CD4-positive, CD25-positive, alpha-beta regulatory T cell (primary cell): ENCODE measurements at regions not wholly inside any gene's neighbourhood (a gene's known extent, or its start where the extent isn't known, plus 50 kb on each side); places are given as distances from the start of the nearest gene placed in this dataset.

ENCODE experiments used
- ATAC-seq, 2 donors: fragments of 150-1000 bp; cut with Tn5 transposase; one replicate each; pipeline ENCODE4 v1.10.0; 2021; ENCODE audit warnings: low read depth in 2 of 2, moderate number of reproducible peaks in 2 of 2, moderate library complexity in 1 of 2
- DNase-seq, 3 donors: peaks; one replicate each; pipeline versions ENCODE4 v3.0.0 to v3.0.0-alpha.2; 2012 to 2022; ENCODE audit warnings: mixed read lengths in 1 of 3
- H3K27ac ChIP-seq: one replicate; pipeline ENCODE4 v1.7.0; 2013; ENCODE audit warnings: mild to moderate bottlenecking, low read length; ENCODE audit not compliant: insufficient read depth, poor library complexity, severe bottlenecking
- H3K27me3 ChIP-seq: one replicate; pipeline ENCODE4 v1.7.0; 2013; ENCODE audit warnings: low read length; ENCODE audit not compliant: control insufficient read depth, insufficient read depth
- H3K36me3 ChIP-seq: one replicate; pipeline ENCODE4 v1.7.0; 2013; ENCODE audit warnings: mild to moderate bottlenecking, low read length, moderate library complexity; ENCODE audit not compliant: control insufficient read depth, insufficient read depth
- H3K4me1 ChIP-seq: 2 replicates; pipeline ENCODE4 v1.7.0; 2013; ENCODE audit warnings: mild to moderate bottlenecking, low read length; ENCODE audit not compliant: insufficient read depth, control insufficient read depth, poor library complexity, severe bottlenecking
- H3K4me3 ChIP-seq: one replicate; pipeline ENCODE4 v1.7.0; 2013; ENCODE audit warnings: low read depth, mild to moderate bottlenecking, low read length, moderate library complexity
- H3K9me3 ChIP-seq, 2 experiments: 1 replicate in 1 of 2; 2 replicates in 1 of 2; pipeline ENCODE4 v1.7.0; 2013; ENCODE audit warnings: low read length in 2 of 2, mild to moderate bottlenecking in 1 of 2, moderate library complexity in 1 of 2; ENCODE audit not compliant: control insufficient read depth in 2 of 2
- H3K27ac Mint-ChIP-seq, 3 donors: one replicate each; pipeline ENCODE4 v1.8.0; 2020 to 2022; ENCODE audit warnings: mild to moderate bottlenecking in 3 of 3, mixed read lengths in 3 of 3, moderate library complexity in 2 of 3
- H3K27me3 Mint-ChIP-seq: one replicate; pipeline ENCODE4 v1.8.0; 2022; ENCODE audit warnings: mild to moderate bottlenecking, mixed read lengths
- H3K36me3 Mint-ChIP-seq: one replicate; pipeline ENCODE4 v1.8.0; 2020; ENCODE audit warnings: mixed read lengths
- H3K4me1 Mint-ChIP-seq, 4 donors: one replicate each; pipeline ENCODE4 v1.8.0; 2020 to 2022; ENCODE audit warnings: mixed read lengths in 4 of 4, mild to moderate bottlenecking in 1 of 4
- H3K4me3 Mint-ChIP-seq, 4 donors: one replicate each; pipeline ENCODE4 v1.8.0; 2020 to 2022; ENCODE audit warnings: mild to moderate bottlenecking in 4 of 4, mixed read lengths in 4 of 4, moderate library complexity in 3 of 4
- H3K9me3 Mint-ChIP-seq, 7 donors: one replicate each; pipeline ENCODE4 v1.8.0; 2020 to 2022; ENCODE audit warnings: mixed read lengths in 7 of 7, mild to moderate bottlenecking in 3 of 7, moderate library complexity in 2 of 7

GRCh38 chr3:117512975-117513374 lies 803.4 kb downstream of the TUSC7 start:
- Mint-ChIP-seq H3K27me3 (no peaks in the 10 kb centered on the region), H3K27ac (no peak overlapping the region), H3K4me3 (no peak overlapping the region), H3K4me1 (no peaks in the 10 kb centered on the region), H3K9me3 (peaks cover 0 to 18% (median 2%) of the 10 kb centered on the region in 7 donors), H3K36me3 (no peaks in the 10 kb centered on the region)
- Histone ChIP-seq H3K27ac (no peak overlapping the region), H3K4me1 (no peaks in the 10 kb centered on the region), H3K9me3 (no peaks in the 10 kb centered on the region), H3K36me3 (no peaks in the 10 kb centered on the region), H3K27me3 (no peaks in the 10 kb centered on the region), H3K4me3 (no peak overlapping the region)
- DNase-seq (no peak), ATAC-seq (no peak)

GRCh38 chr3:117515309-117515708 lies 805.7 kb downstream of the TUSC7 start:
- Mint-ChIP-seq H3K4me1 (no peaks in the 10 kb centered on the region), H3K27me3 (no peaks in the 10 kb centered on the region), H3K9me3 (peaks cover 0 to 23% (median 1%) of the 10 kb centered on the region in 7 donors), H3K36me3 (no peaks in the 10 kb centered on the region), H3K27ac (no peak overlapping the region), H3K4me3 (no peak overlapping the region)
- Histone ChIP-seq H3K4me3 (no peak overlapping the region), H3K4me1 (no peaks in the 10 kb centered on the region), H3K27me3 (no peaks in the 10 kb centered on the region), H3K27ac (no peak overlapping the region), H3K9me3 (no peaks in the 10 kb centered on the region), H3K36me3 (no peaks in the 10 kb centered on the region)
- ATAC-seq (no peak), DNase-seq (no peak)

- no peaks in the 10 kb centered on the region for H3K36me3 Mint-ChIP-seq
- no peaks in the 10 kb centered on the region for H3K4me1 Mint-ChIP-seq
Observed at GRCh38 chr3:117518364-117518763, 808.8 kb downstream of the TUSC7 start.

GRCh38 chr3:117519776-117520175 lies 810.2 kb downstream of the TUSC7 start:
- no peaks in the 10 kb centered on the region for H3K27me3 Mint-ChIP-seq
- H3K9me3 Mint-ChIP-seq = peaks cover 0 to 10% (median 0%) of the 10 kb centered on the region in 7 donors
- H3K27me3 ChIP-seq = no peaks in the 10 kb centered on the region
- H3K4me1 ChIP-seq = no peaks in the 10 kb centered on the region
- no peak for ATAC-seq
- H3K36me3 ChIP-seq = no peaks in the 10 kb centered on the region
- no peaks in the 10 kb centered on the region for H3K4me1 Mint-ChIP-seq
- no peak for DNase-seq
- H3K27ac ChIP-seq = no peak overlapping the region
- H3K4me3 ChIP-seq = no peak overlapping the region
- H3K27ac Mint-ChIP-seq = no peak overlapping the region
- H3K4me3 Mint-ChIP-seq = no peak overlapping the region
- H3K9me3 ChIP-seq = no peaks in the 10 kb centered on the region
- H3K36me3 Mint-ChIP-seq = no peaks in the 10 kb centered on the region

More at GRCh38 chr3:117518364-117518763, 808.8 kb downstream of the TUSC7 start:
- no peaks in the 10 kb centered on the region for H3K27me3 ChIP-seq
- Mint-ChIP-seq H3K9me3 (peaks cover 0 to 23% (median 0%) of the 10 kb centered on the region in 7 donors), H3K27me3 (no peaks in the 10 kb centered on the region), H3K27ac (no peak overlapping the region), H3K4me3 (no peak overlapping the region)
- H3K27ac ChIP-seq = no peak overlapping the region
- DNase-seq (no peak), ATAC-seq (no peak)
- H3K4me1 ChIP-seq = no peaks in the 10 kb centered on the region
- no peak overlapping the region for H3K4me3 ChIP-seq
- H3K9me3 ChIP-seq = no peaks in the 10 kb centered on the region
- H3K36me3 ChIP-seq = no peaks in the 10 kb centered on the region

- peaks cover 0 to 8% (median 0%) of the 10 kb centered on the region in 7 donors for H3K9me3 Mint-ChIP-seq
- no peak overlapping the region for H3K27ac Mint-ChIP-seq
- H3K36me3 Mint-ChIP-seq = no peaks in the 10 kb centered on the region
- no peaks in the 10 kb centered on the region for H3K4me1 Mint-ChIP-seq
- ATAC-seq (no peak), DNase-seq (no peak)
- H3K4me3 ChIP-seq = no peak overlapping the region
- H3K4me3 Mint-ChIP-seq = no peak overlapping the region
- H3K27me3 ChIP-seq = no peaks in the 10 kb centered on the region
- no peaks in the 10 kb centered on the region for H3K36me3 ChIP-seq
- no peaks in the 10 kb centered on the region for H3K27me3 Mint-ChIP-seq
- no peaks in the 10 kb centered on the region for H3K4me1 ChIP-seq
- H3K9me3 ChIP-seq = no peaks in the 10 kb centered on the region
- no peak overlapping the region for H3K27ac ChIP-seq
Observed at GRCh38 chr3:117520582-117520981, 811.0 kb downstream of the TUSC7 start.

- no peak overlapping the region for H3K4me3 ChIP-seq
- no peaks in the 10 kb centered on the region for H3K27me3 ChIP-seq
- peaks cover 0 to 8% (median 0%) of the 10 kb centered on the region in 7 donors for H3K9me3 Mint-ChIP-seq
- no peak for DNase-seq
- no peak overlapping the region for H3K27ac Mint-ChIP-seq
- H3K4me1 ChIP-seq = no peaks in the 10 kb centered on the region
- H3K27ac ChIP-seq = no peak overlapping the region
- H3K9me3 ChIP-seq = no peaks in the 10 kb centered on the region
- no peaks in the 10 kb centered on the region for H3K36me3 ChIP-seq
- no peaks in the 10 kb centered on the region for H3K4me1 Mint-ChIP-seq
- no peaks in the 10 kb centered on the region for H3K36me3 Mint-ChIP-seq
- H3K27me3 Mint-ChIP-seq = no peaks in the 10 kb centered on the region
- no peak for ATAC-seq
- H3K4me3 Mint-ChIP-seq = no peak overlapping the region
Observed at GRCh38 chr3:117523418-117523817, 813.8 kb downstream of the TUSC7 start.

- Mint-ChIP-seq H3K27me3 (no peaks in the 10 kb centered on the region), H3K9me3 (peaks cover 0 to 13% (median 0%) of the 10 kb centered on the region in 7 donors)
- H3K27ac ChIP-seq = no peak overlapping the region
Observed at GRCh38 chr3:117524890-117525289, 815.3 kb downstream of the TUSC7 start.

GRCh38 chr3:117526470-117527079 lies 817.0 kb downstream of the TUSC7 start:
- H3K36me3 ChIP-seq = no peaks in the 10 kb centered on the region
- no peak overlapping the region for H3K27ac ChIP-seq
- peak in 1 of 3 donors; percentile 0 for DNase-seq
- Mint-ChIP-seq H3K27ac (no peak overlapping the region), H3K9me3 (peaks cover 0 to 14% (median 2%) of the 10 kb centered on the region in 7 donors), H3K27me3 (no peaks in the 10 kb centered on the region), H3K4me1 (no peaks in the 10 kb centered on the region), H3K4me3 (no peak overlapping the region), H3K36me3 (no peaks in the 10 kb centered on the region)
- no peaks in the 10 kb centered on the region for H3K4me1 ChIP-seq
- no peak for ATAC-seq
- H3K4me3 ChIP-seq = no peak overlapping the region
- H3K27me3 ChIP-seq = no peaks in the 10 kb centered on the region
- no peaks in the 10 kb centered on the region for H3K9me3 ChIP-seq

More at GRCh38 chr3:117524890-117525289, 815.3 kb downstream of the TUSC7 start:
- Histone ChIP-seq H3K27me3 (no peaks in the 10 kb centered on the region), H3K4me3 (no peak overlapping the region), H3K36me3 (no peaks in the 10 kb centered on the region), H3K4me1 (no peaks in the 10 kb centered on the region), H3K9me3 (no peaks in the 10 kb centered on the region)
- ATAC-seq (no peak), DNase-seq (no peak)
- H3K27ac Mint-ChIP-seq = no peak overlapping the region
- no peak overlapping the region for H3K4me3 Mint-ChIP-seq
- no peaks in the 10 kb centered on the region for H3K4me1 Mint-ChIP-seq
- H3K36me3 Mint-ChIP-seq = no peaks in the 10 kb centered on the region
